NCI-H146 treated with DMSO at 0.1 percent for 48 hours (cell line): ENCODE measurements at regions not wholly inside any gene's neighbourhood (a gene's known extent, or its start where the extent isn't known, plus 50 kb on each side); places are given as distances from the start of the nearest gene placed in this dataset.

ENCODE experiments used
- DNase-seq: peaks from one replicate; lab custom pipeline; 2025; ENCODE audit not compliant: unreplicated experiment; lab: John Stamatoyannopoulos, UW

DNA sequence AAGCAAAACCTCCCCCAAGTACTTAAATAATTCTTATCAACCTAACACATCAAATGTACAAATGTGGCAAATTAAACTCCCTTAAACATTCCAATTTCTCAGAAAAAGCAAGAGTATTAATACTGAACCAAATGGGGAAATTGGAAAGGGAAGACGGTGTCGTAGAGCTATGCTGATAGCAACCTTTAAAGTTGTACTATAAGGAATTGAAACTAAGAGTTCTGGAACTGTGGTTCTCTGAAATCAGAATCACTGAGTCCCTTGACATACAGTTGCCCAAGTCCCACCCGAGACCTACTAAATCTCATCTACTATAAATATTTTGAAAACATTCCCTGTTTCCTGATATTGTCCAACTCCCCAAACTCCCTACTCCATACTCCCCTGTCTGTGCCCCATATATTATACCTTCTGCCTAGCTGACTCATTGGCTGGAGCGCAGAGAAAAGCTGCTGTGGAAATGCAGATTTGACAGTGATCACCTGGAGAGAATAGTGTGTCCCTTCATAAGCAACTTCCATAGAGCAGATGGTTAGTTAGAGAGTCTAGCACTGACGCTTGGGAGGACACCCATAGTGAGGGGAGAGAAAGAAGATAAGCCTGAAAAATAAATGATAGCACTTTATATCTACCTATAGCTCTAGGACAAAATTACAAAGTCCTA is 51.4 kb upstream of the ITM2B start:
- no peak for DNase-seq

DNA sequence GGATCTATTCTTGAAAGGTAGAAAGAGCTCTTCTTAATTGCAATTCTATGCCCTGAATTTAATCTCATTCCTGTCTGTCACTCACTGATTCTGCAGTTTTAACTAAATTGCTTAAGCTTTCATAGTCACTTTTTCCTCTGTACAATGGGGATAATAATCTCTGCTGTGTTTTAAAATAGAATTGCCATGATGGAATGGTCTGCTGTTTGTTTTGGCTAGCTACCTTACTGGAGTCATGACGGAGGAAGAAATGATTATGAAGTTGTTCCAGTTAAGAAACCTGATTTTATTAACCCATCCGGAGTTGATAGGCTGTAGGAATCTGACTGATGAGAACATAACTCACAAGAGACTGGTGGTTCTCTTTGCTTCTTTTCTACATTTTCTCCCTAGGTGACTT is 54.9 kb upstream of the ITM2B start:
- no peak for DNase-seq

DNA sequence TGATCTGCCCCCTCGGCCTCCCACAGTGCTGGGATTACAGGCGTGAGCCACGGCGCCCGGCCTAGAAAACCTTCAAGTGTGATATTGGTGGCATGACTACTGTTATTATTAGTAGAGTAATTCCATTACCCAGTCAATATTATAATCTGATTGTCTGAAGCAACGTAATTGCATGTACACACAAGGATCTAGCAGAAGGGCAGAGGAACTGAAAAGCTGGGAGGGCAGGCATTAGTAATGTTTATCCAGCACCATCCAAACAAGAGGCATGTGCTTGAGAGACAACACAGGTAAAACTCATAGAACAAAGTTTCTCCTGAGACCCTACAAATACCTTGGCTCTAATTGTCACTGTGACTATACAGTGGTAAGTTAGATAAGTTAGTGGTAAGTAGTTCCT is 56.2 kb upstream of the ITM2B start:
- no peak for DNase-seq

DNA sequence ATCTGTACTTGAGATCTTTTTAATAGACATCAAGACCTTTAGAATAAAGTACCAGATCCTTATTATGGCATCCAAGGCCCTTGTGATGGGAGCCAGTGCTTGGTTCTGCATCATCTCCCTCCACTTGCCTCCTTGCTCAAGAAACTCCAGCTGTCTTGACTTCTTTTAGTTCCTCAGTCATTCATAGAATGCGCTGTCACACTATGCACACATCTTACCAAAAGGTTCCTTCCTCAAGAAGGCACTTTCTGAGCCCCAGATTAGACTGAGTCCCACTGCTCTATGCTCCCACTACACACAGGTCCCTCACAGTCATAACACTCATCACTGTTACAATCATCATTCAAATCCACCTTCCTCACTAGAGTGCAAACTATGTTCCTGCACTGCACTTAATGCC is 57.8 kb upstream of the ITM2B start:
- no peak for DNase-seq

DNA sequence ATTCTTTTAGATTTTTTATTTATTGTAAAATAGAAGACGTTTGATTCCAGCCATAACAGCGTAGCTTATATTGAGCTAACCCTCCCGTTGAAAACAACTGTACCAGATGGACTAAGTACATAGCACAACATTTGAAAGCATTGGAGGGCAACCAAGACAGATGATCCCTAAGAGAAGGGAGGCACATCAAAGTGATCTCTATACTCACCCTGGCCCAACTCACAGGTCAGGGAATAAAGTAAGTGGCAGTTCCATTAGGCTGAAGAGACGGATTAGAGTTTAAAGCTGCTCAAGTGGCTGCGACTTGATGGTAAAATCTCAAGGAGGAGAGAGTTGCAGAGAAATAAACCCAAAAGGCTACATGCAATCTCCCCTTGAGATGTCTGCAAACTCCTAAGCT is 65.1 kb upstream of the ITM2B start:
- no peak for DNase-seq

DNA sequence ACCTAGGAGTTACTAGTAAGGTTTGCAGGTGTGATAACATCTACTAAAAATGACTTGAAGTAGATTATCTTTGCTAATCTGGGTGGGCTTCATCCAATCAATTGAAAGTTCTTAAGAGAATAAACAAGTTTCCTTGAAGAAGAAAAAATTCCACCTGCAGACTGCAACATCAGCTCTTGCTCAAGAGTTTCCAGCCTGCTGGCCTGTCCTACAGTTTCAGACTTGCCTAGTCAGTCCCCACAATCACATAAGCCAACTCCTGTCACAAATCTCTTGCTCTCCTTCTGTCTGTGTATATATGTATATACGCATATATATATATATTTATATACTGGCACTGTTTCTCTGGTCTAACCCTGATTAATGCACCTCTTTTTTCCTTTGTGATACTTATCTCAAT is 67.3 kb upstream of the ITM2B start:
- DNase-seq: no peak

DNA sequence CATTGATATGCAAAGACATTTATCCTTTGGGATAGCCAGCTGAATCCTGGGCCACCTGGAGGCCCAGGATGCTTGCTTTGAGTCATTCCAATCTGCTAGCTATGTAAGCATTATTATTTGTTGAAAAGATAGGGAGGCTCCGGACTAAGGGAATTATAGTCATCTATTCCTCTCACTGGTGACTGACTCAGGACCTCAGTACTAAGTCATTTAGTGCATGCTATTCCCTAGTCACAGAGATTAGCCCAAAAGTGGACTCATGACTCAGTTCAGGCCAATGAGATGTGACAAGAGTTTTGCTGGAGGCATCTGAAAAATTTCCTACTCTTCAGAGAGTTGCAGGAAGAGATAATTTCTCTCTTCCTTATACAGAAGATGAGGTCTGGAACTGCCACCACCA is 67.9 kb upstream of the ITM2B start:
- DNase-seq: no peak

DNA sequence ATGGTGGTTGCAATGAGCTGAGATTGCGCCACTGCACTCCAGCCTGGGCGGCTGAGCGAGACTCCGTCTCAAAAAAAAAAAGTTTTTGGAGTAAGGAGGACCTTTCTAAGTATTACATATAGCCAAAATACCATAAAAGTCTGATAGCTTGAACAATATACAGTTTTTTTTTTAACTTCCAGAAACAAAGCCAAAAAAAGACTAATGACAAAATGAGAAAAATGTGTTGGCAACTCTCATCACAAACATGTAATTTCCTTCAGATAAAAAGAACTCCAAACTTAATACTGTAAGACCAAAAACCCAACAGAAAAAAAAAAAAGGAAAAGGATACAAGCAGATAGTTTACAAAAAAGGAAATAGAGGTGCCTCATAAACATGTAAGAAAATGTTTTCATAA is 68.2 kb upstream of the MED4 start:
- no peak for DNase-seq

DNA sequence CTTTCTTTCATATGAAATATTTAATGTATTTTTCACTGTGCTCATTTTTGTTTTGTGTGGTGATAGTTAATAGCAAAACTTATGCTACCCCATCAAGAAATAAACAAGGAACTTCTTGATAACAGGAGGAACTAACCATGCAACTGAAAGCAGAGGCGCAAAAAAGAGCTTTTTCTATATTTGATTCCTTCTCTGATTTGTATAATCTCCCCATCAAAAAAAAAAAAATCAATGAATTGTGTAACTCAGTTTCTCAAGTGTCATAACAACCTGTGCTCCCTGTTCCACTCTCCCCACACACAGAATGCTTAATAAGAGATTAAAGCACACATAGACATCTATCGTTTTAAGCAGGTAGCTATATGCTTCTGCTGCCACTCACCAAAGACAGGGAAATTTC is 67.3 kb upstream of the MED4 start:
- no peak for DNase-seq

DNA sequence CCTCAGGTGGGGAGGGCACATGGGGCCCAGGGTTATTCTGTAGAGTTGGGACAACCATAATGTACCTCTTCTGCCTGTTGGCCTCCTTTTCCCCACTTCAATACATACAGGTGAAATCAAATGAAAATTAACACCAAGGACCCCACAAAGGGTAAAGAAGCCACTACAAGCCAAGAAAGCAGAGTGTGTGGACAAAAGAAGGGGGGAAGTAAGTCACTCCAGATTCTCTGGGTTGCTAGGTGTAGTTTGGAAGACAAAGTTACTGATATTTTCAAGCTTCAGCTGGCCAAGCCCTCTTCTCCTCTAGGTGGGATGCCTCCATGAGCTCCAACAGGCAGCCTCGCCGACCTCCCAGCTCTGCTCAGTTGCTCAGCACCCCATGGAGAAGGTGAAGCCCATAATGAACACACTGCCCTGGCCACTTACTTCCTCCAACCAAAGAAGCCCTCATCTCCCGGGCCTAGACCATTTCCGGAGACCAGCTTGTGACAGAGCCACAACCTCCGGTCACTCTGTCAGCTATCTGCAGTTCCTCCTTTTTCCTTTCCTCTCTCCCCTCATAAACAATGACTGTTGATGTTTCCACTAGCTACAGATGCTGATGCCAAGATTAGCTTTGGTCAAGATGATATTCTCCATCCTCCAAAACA is 66.8 kb upstream of the MED4 start:
- no peak for DNase-seq

DNA sequence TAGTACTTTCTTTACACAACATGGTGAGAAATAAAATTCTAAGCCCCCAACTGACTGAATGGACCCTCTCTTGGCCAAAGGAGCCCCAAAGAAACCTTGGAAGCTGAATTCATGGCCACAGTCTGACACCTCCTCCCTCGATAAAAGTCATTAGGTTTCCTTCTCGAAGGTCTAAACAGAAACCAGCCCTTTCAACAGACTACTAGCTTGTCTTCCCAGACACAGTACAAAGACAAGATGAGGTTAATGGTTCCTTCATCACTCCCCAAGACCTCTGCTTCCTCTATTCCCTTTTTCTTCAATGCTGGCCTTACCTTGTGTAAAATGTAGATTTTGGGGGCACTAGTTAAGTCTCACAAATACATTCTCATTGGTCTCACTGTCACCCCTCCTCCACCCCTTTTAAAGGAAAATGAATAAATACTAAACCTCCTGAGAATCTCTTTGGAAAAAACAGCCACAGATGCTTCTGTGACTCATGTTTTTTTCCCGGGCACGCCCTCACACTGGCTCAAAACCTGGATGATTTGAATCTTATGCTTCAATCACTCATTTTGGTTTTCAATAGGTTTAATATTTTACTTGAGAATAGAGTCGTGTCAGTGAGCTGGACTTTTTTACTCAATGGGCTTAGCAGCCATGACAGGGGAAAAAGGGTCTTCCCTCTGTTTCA is 65.8 kb upstream of the MED4 start:
- DNase-seq: no peak

DNA sequence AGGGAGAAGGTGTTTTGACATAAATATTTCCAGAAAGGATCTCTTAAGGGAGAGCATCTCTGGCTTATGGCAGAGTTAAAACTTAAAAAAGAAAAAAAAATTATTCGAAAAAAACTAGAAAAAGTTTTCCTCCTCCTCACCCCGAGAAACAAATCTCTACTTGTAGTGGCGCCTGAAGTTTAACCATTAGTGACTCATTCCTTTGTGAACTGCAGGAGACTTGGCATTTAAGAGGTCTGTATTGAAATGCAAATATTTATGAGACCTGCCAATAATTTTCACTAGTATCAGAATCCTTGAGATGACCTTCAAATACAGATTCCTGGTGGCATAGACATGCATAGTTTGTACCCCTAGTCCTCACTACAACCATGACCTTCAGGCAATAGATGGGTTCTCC is 64.9 kb upstream of the MED4 start:
- no peak for DNase-seq

DNA sequence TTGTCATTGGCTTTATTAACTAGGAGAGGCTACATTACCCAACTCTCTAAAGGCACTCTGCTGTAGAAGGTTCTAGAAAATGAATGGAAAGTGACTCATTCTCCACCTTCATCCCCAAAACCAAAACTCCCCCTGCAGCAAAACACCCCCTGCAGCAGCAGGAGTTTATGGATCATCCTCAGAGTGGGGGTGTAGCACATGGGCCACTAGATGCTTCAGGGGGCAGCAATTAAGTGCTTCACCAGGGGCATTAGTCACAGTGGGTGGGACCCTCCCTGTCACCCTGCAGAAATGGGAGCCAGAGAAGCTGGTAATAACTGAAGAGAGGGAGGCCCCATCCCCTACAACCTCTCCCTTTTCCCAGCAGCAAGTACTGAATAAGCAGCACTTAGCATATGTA is 64.5 kb upstream of the MED4 start:
- DNase-seq: no peak

DNA sequence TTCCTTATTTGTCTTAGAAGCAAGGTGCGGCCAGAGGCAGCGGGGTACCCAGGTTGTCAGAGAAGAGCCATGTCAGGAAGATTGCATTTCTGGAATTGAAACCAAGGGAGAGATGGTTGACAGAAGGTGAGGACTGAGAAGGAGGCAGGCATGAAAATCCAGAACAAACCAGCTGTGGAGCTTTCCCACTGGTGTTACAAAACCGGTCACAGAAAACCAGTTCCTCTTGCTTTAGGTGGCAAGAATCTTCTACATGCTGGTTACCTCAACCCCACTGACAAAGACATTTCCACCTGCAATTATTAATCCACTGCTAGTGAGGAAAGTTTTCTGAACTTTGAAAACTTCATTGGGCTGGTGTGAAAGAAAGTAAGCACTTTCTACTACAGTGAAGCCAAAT is 64.0 kb upstream of the MED4 start:
- DNase-seq: no peak

DNA sequence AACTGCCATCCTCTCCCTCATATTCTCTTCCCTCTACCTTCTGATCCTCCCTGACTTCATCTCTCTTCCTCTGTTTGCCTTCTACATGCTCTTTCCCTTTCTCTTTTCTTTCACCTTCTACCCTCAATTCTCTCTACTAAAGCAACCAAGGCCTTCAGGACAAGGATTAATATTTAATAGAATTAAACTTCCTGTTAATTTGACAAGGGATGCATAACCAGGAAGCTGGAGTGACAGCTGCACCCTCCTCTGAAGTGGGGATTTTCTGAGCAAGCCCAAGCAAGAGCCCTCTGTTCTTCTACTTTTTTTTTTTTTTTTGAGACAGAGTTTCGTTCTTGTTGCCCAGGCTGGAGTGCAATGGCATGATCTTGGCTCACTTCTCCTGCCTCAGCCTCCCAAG is 63.4 kb upstream of the MED4 start:
- DNase-seq: no peak

DNA sequence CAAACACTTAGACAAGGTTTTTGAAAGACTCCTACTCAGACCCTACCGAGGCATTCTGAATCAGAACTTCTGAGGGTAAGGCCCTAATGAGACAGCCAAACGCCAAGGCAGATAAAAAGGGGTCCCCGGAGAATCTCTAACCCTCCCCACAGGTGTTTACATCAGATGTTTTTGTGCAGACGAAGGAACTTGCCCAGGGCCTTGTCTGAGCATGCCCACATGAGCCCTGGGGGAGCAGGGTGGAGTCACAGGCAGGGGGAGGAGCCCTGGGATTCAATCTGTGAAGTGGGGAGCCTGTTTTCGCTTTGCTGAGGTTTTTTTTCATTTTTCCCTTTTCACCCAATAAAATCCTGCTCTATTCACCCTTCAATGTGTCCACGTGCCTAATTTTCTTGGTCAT is 61.6 kb upstream of the MED4 start:
- DNase-seq: no peak

DNA sequence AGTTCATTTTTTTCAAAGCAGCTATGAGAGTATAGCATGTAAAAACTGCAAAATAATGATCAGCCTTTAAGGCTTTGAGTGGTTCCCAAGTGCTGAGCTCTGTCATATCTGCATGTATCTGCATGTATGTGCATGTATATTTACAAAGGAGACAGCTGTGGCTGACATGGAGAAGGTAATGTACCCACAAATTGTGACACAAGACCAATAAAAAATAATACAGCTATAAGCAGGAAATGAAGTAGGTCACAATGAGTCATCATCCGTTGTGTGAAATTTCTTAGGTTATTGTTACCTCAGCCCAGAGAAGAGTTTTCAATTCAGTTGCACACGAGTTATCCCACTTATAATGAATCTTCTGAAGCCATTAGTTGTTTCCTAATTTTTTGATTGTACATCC is 60.9 kb upstream of the MED4 start:
- DNase-seq: no peak

DNA sequence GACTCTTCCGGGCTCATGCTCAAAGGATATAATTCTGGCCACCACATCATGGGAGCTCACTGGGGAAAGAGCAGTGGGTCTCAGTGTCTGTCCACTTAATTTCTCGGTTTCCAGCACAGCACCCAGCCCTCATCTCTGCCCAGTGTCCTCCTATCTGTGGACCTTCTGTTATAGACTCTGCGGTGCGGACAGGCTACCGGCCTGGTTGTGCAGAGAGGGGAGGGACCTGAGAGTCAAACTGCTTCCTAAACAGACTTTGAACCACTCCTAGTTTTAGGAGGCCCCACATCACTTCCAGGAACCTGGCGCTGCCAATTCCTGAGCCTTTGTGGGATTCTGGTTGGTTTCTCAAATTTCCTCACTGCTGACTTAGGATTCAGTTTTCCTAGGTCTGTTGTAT is 59.8 kb upstream of the MED4 start:
- DNase-seq: no peak

DNA sequence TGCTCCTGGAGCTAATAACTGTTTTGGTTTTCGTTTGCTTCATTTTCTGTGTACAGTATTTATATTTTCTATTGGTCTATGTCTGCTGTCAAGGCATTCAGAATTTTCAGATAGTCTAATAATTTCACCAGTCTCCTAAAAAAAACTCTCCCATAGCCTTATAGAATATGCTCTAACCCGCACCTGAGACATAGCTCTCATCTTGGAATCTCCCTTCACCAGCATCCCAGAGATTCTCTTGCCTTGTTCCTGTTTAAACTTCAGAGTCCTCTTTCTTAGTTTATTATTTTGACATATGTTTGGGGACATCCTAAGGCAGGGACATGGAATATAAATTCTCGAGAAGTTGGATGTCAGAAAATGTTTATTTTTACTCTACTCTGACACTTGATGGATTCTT is 58.3 kb upstream of the MED4 start:
- no peak for DNase-seq

DNA sequence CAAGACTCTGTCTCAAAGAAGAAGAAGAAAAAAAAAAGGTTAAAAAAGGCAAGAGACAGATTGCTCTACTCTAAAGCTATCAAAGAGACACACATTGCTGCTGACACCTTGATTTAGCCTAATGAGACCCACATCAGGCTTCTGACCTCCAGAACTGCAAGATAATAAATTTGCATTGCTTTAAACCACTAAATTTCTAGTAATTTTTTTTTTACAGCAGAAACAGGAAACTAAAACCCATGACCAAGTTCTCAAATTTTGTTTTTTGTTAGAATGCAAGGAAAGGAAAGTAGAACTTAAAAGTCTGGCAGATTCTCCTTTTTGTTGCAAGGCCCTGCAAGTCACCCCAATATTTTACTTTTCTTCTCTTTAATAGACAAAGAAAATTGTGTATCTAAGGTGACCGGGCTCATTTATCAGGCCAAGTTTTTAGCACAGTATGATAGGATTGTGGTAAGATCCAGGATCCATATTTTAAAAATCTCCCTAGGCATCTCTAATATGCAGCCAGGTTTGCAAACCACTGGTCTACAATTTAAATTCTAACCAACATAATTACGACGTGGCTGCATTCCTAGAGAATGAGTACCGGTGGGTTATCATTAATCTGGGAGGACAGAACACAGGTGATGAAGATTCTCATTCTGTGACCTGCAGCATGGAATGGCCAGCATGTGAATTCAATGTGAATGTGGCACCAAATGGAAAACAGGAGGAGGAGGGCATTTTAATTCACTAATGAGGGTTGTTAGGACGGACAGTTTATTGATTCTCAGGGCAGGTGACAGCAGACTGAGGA is 56.7 kb upstream of the MED4 start:
- peak; percentile 33 for DNase-seq

DNA sequence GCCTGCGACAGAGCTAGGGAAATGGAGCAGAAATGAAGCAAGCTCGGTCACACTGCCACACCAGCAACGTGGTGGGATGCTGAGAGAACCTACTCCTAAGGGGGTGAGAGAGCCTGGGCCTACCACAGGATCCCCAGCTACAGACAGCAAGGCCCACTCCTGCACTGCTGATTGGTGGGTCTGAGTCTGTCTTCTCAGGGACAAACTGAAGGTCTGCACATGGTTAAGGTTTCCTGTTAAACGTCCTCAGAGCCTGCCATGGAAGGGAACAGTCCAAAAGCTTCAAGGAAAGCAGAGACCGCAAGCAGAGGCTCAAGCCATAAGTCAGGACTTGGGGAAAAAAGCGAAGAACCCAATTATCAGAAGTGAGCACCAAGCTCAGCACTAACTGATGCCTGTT is 53.5 kb upstream of the MED4 start:
- DNase-seq: no peak

DNA sequence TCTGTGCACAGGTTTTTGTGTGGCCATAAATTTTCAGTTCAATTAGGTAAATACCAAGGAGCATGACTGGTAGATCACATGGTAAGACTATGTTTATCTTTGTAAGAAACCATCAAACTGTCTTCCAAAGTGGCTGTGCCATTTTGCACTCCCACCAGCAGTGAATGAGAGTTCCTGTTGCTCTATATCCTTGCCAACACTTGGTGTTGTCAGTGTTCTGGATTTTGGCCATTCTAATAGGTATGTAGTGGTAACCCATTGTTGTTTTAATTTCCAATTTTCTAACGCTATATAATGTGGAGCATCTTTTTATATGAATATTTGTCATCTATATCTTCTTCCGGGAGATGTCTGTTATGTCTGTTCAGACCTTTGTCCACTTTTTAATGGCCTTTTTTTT is 51.7 kb upstream of the MED4 start:
- no peak for DNase-seq
